Smooth muscle cell (in vitro differentiated cells): ENCODE measurements at regions not wholly inside any gene's neighbourhood (a gene's known extent, or its start where the extent isn't known, plus 50 kb on each side); places are given as distances from the start of the nearest gene placed in this dataset.

Experiments used
- DNase-seq: peaks from one replicate; lab custom pipeline; 2025; ENCODE audit not compliant: unreplicated experiment; lab: John Stamatoyannopoulos, UW
- H2AFZ ChIP-seq: fragments of 200-600 bp; sonication (generic); 2 replicates; pipeline ENCODE4 v1.6.0; 2016; ENCODE audit warnings: antibody characterized with exemption, low read depth, mild to moderate bottlenecking
- H3F3A ChIP-seq: fragments of 200-600 bp; sonication (generic); 2 replicates; pipeline ENCODE4 v1.6.0; 2017; ENCODE audit warnings: antibody characterized with exemption, low read depth
- H3K27ac ChIP-seq: fragments of 200-600 bp; sonication (generic); 2 replicates; pipeline ENCODE4 v1.5.1; 2016; ENCODE audit warnings: low read depth, mild to moderate bottlenecking
- H3K27me3 ChIP-seq: fragments of 200-600 bp; sonication (generic); 2 replicates; pipeline ENCODE4 v1.6.1; 2016; ENCODE audit warnings: low read depth, mild to moderate bottlenecking
- H3K36me3 ChIP-seq: fragments of 200-600 bp; sonication (generic); 2 replicates; pipeline ENCODE4 v1.5.1; 2016; ENCODE audit warnings: low read depth
- H3K4me1 ChIP-seq: fragments of 200-600 bp; sonication (generic); 2 replicates; pipeline ENCODE4 v1.5.1; 2016; ENCODE audit warnings: low read depth
- H3K4me2 ChIP-seq: fragments of 200-600 bp; sonication (generic); 2 replicates; pipeline ENCODE4 v1.6.0; 2016; ENCODE audit warnings: mild to moderate bottlenecking
- H3K4me3 ChIP-seq: fragments of 200-600 bp; sonication (generic); 2 replicates; pipeline ENCODE4 v1.5.1; 2016; ENCODE audit warnings: mild to moderate bottlenecking
- H3K79me2 ChIP-seq: fragments of 200-600 bp; sonication (generic); 2 replicates; pipeline ENCODE4 v1.6.0; 2016; ENCODE audit warnings: low read depth, mild to moderate bottlenecking
- H3K9ac ChIP-seq: fragments of 200-600 bp; sonication (generic); 2 replicates; pipeline ENCODE4 v1.6.0; 2016; ENCODE audit warnings: low read depth
- H3K9me3 ChIP-seq: fragments of 200-600 bp; sonication (generic); replicated peaks from 2 replicates; pipeline ENCODE4 v1.5.1; 2016; ENCODE audit warnings: low read depth
- H4K20me1 ChIP-seq: fragments of 200-600 bp; sonication (generic); 2 replicates; pipeline ENCODE4 v1.6.0; 2016; ENCODE audit warnings: low read depth
- CTCF ChIP-seq: fragments of 200-600 bp; sonication (generic); IDR thresholded peaks from 2 replicates; pipeline ENCODE4 v1.5.1; 2017; ENCODE audit warnings: borderline replicate concordance, mild to moderate bottlenecking, antibody characterized with exemption; ENCODE audit not compliant: insufficient read depth, poor library complexity, severe bottlenecking
- WGBS: methylation state at CpG from one replicate; pipeline ENCODE4 v1.1.7; 2016; ENCODE audit warnings: low lambda C conversion rate; 5-methylcytosine and 5-hydroxymethylcytosine counted together

DNA sequence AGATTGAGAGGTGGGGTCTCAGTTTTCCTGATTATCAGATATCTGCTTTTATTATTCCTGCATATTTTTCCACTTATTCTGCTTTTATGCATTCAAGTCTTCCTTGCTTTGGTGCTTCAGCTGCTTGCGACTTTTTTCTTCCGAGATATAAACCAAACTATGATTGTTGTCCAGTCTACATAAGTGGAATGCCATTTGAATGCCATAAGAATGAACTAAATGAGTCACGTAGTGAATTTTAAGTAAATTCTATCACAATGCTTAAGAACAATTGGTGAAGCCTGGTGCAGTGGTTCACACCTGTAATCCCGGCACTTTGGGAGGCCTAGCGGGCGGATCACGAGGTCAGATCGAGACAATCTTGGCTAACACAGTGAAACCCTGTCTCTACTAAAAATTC is 189.1 kb downstream of the PCDH18 start:
- TF ChIP-seq CTCF = no peak
- H2AFZ ChIP-seq = no peak overlapping the region
- no peak overlapping the region for H3K4me3 ChIP-seq
- 92% methylated on average over 8 of the region's 8 CpGs for WGBS
- no peak overlapping the region for H3K4me2 ChIP-seq
- H3K9me3 ChIP-seq = no peaks in the 10 kb centered on the region
- DNase-seq = no peak
- no peaks in the 10 kb centered on the region for H3K4me1 ChIP-seq
- no peak overlapping the region for H3K9ac ChIP-seq
- H3K79me2 ChIP-seq = no peaks in the 10 kb centered on the region
- H3F3A ChIP-seq = no peaks in the 10 kb centered on the region
- no peaks in the 10 kb centered on the region for H3K36me3 ChIP-seq
- H3K27me3 ChIP-seq = no peaks in the 10 kb centered on the region
- H4K20me1 ChIP-seq = no peaks in the 10 kb centered on the region
- no peak overlapping the region for H3K27ac ChIP-seq

DNA sequence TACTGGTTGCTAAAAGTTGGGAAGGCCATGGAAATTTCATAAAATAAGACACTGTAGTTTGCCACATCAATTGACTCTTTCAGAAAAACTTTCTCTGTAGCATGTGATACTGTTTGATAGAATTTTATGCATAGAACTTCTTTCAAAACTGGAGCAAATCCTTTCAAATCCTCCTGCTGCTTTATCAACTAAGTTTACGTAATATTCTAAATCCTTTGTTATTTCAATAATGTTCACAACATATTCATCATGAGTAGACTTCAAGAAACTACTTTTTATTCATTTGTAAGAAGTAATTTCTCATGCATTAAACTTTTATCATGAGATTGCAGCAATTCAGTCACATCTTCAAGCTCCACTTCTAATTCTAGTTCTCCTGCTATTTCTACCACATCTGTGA is 199.3 kb downstream of the PCDH18 start:
- WGBS = 65% methylated on average over 1 of the region's 1 CpG
- H3F3A ChIP-seq = no peaks in the 10 kb centered on the region
- no peak for TF ChIP-seq CTCF
- no peaks in the 10 kb centered on the region for H4K20me1 ChIP-seq
- no peaks in the 10 kb centered on the region for H3K27me3 ChIP-seq
- H3K4me3 ChIP-seq = no peak overlapping the region
- peak overlapping the region; percentile 54 for H2AFZ ChIP-seq
- H3K36me3 ChIP-seq = no peaks in the 10 kb centered on the region
- DNase-seq = no peak
- no peak overlapping the region for H3K9ac ChIP-seq
- H3K9me3 ChIP-seq = no peaks in the 10 kb centered on the region
- no peak overlapping the region for H3K4me2 ChIP-seq
- no peaks in the 10 kb centered on the region for H3K4me1 ChIP-seq
- H3K79me2 ChIP-seq = no peaks in the 10 kb centered on the region
- no peak overlapping the region for H3K27ac ChIP-seq

DNA sequence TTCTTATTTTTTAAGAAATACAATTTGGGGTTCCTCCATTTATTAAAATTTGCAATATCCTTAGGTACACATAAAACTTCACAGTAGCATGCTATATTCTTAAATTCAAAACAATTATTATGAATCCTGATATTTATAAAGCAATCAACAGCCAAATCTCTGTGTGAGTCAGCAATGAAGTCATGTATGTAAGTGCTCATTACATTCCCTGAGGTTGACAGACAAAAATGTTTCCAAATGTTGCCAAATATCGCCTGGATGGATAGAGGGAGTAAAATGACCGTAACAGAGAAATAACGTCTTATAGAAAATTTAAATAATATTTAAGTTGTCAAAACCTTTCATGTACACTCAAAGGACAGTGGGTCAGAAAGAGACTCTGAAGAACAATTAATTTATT is 220.0 kb downstream of the PCDH18 start:
- Histone ChIP-seq H4K20me1 (no peaks in the 10 kb centered on the region), H3K27me3 (no peaks in the 10 kb centered on the region), H3K27ac (no peak overlapping the region), H3K79me2 (no peaks in the 10 kb centered on the region), H3K4me3 (no peak overlapping the region), H3K4me1 (peaks cover 8% of the 10 kb centered on the region), H3K4me2 (no peak overlapping the region), H3K9ac (no peak overlapping the region), H3F3A (peaks cover 17% of the 10 kb centered on the region), H3K9me3 (no peaks in the 10 kb centered on the region), H3K36me3 (no peaks in the 10 kb centered on the region), H2AFZ (no peak overlapping the region)
- no peak for DNase-seq
- no peak for TF ChIP-seq CTCF
- WGBS = 86% methylated on average over 3 of the region's 3 CpGs

- H3F3A ChIP-seq = peaks cover 17% of the 10 kb centered on the region
- no peaks in the 10 kb centered on the region for H3K36me3 ChIP-seq
- peak overlapping the region; percentile 82 for H3K27ac ChIP-seq
- H3K79me2 ChIP-seq = no peaks in the 10 kb centered on the region
- H3K4me2 ChIP-seq = peak overlapping the region; percentile 68
- H3K4me1 ChIP-seq = peaks cover 8% of the 10 kb centered on the region
- no peak overlapping the region for H3K4me3 ChIP-seq
- peak overlapping the region; percentile 4 for H2AFZ ChIP-seq
- no peaks in the 10 kb centered on the region for H4K20me1 ChIP-seq
- no peaks in the 10 kb centered on the region for H3K9me3 ChIP-seq
- DNase-seq = no peak
- no peaks in the 10 kb centered on the region for H3K27me3 ChIP-seq
- H3K9ac ChIP-seq = no peak overlapping the region
- 26% methylated on average over 3 of the region's 3 CpGs for WGBS
- no peak for TF ChIP-seq CTCF
Measured at GRCh38 chr4:137310593-137311490, 221.5 kb downstream of the PCDH18 start.
